ENCODE measurements at regions not wholly inside any gene's neighbourhood (a gene's known extent, or its start where the extent isn't known, plus 50 kb on each side); places are given as distances from the start of the nearest gene placed in this dataset.

DNA sequence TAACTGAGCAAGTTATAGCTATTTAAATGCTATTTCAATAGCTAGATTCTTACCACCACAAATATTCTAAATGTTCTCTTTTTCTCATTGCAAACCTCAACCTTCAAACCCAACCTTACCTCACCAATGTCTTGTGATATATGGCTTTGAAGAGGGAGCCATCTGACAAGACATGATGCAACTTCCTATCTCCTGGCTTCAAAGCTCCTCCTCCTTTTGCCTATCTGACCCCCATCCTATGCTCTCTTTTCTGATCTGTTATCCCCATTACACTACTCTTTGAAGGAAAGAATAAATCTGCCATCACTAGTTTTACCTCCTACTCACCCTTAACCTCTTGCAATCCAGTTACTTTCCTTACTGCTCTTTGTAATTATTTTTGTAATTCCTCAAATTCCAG is 235.6 kb upstream of the ZSWIM2 start:
- Histone ChIP-seq H3K36me3 (replicated peaks; ENCODE audit: control insufficient read depth, insufficient read depth, low read length) (no peaks in the 10 kb centered on the region), H3K4me3 (ENCODE audit: insufficient read depth, low read depth, low read length) (no peak overlapping the region), H3K27me3 (ENCODE audit: control insufficient read depth, insufficient read depth, low read length) (no peaks in the 10 kb centered on the region)
- no peak for DNase-seq

DNA sequence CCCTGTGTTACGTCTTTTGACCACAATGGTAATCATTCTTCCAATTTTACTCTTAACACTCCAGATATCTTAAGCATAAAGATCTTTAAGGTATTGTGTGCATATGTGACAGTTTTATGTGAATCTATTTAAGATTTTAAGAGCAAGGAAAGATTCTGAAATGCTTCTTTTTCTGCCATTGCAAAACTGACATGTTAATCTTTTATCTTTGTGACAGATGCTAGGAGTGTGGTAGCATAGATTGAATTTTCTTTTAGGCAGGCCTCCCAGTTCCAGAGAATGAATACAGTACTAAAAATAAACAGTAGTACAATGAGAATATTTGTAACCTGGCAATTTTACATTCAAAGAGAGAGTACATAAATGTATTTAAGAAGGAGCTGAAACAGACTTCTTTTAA is 232.5 kb upstream of the ZSWIM2 start:
- Histone ChIP-seq H3K27me3 (ENCODE audit: control insufficient read depth, insufficient read depth, low read length) (no peaks in the 10 kb centered on the region), H3K36me3 (replicated peaks; ENCODE audit: control insufficient read depth, insufficient read depth, low read length) (no peaks in the 10 kb centered on the region), H3K4me3 (ENCODE audit: insufficient read depth, low read depth, low read length) (no peak overlapping the region)
- no peak for DNase-seq

- no peaks in the 10 kb centered on the region for H3K36me3 ChIP-seq (replicated peaks; ENCODE audit: control insufficient read depth, insufficient read depth, low read length)
- H3K27me3 ChIP-seq (ENCODE audit: control insufficient read depth, insufficient read depth, low read length), result no peaks in the 10 kb centered on the region
- H3K4me3 ChIP-seq (ENCODE audit: insufficient read depth, low read depth, low read length), result no peak overlapping the region
- no peak for DNase-seq
Measured at GRCh38 chr2:187079901-187080300, 230.9 kb upstream of the ZSWIM2 start.

GRCh38 chr2:187078297-187078696 is 229.3 kb upstream of the ZSWIM2 start:
- no peaks in the 10 kb centered on the region for H3K36me3 ChIP-seq (replicated peaks; ENCODE audit: control insufficient read depth, insufficient read depth, low read length)
- H3K4me3 ChIP-seq (ENCODE audit: insufficient read depth, low read depth, low read length), result no peak overlapping the region
- H3K27me3 ChIP-seq (ENCODE audit: control insufficient read depth, insufficient read depth, low read length), result no peaks in the 10 kb centered on the region
- DNase-seq, result no peak

- H3K27me3 ChIP-seq (ENCODE audit: control insufficient read depth, insufficient read depth, low read length), result no peaks in the 10 kb centered on the region
- no peak for DNase-seq
- no peaks in the 10 kb centered on the region for H3K36me3 ChIP-seq (replicated peaks; ENCODE audit: control insufficient read depth, insufficient read depth, low read length)
- H3K4me3 ChIP-seq (ENCODE audit: insufficient read depth, low read depth, low read length), result no peak overlapping the region
Measured at GRCh38 chr2:187075671-187076070, 226.7 kb upstream of the ZSWIM2 start.

DNA sequence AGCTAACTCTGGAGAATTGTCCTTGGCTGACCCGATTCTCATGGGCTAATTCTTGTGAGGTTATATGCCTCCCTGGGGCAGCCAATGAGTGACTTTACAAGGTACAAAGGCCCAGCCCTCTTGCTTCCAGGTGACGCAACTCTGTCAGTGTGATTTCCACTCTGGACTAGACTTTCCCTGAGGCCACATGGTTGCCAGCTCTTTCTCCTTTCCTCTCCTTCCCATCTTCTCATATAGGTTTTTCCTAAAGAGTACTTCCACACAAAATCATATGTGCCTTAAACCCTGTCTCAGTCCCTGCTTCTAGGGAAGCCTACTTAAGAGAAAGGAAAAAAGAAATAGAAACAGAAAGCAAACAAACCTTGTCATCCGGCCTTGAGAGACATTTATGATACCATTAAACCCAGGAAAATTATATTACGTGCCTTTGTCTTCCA is 226.2 kb upstream of the ZSWIM2 start:
- DNase-seq, result no peak
- H3K27me3 ChIP-seq (ENCODE audit: control insufficient read depth, insufficient read depth, low read length), result no peaks in the 10 kb centered on the region
- H3K4me3 ChIP-seq (ENCODE audit: insufficient read depth, low read depth, low read length), result no peak overlapping the region
- no peaks in the 10 kb centered on the region for H3K36me3 ChIP-seq (replicated peaks; ENCODE audit: control insufficient read depth, insufficient read depth, low read length)

- Histone ChIP-seq H3K4me3 (ENCODE audit: insufficient read depth, low read depth, low read length) (no peak overlapping the region), H3K27me3 (ENCODE audit: control insufficient read depth, insufficient read depth, low read length) (no peaks in the 10 kb centered on the region), H3K36me3 (replicated peaks; ENCODE audit: control insufficient read depth, insufficient read depth, low read length) (no peaks in the 10 kb centered on the region)
- DNase-seq, result no peak
Measured at GRCh38 chr2:187058198-187058597, 209.2 kb upstream of the ZSWIM2 start.

- no peak for DNase-seq
- Histone ChIP-seq H3K4me3 (ENCODE audit: insufficient read depth, low read depth, low read length) (no peak overlapping the region), H3K27me3 (ENCODE audit: control insufficient read depth, insufficient read depth, low read length) (no peaks in the 10 kb centered on the region), H3K36me3 (replicated peaks; ENCODE audit: control insufficient read depth, insufficient read depth, low read length) (no peaks in the 10 kb centered on the region)
Measured at GRCh38 chr2:187057466-187057865, 208.5 kb upstream of the ZSWIM2 start.

GRCh38 chr2:187056416-187057334 is 207.7 kb upstream of the ZSWIM2 start:
- no peaks in the 10 kb centered on the region for H3K36me3 ChIP-seq (replicated peaks; ENCODE audit: control insufficient read depth, insufficient read depth, low read length)
- no peak for DNase-seq
- no peak overlapping the region for H3K4me3 ChIP-seq (ENCODE audit: insufficient read depth, low read depth, low read length)
- no peaks in the 10 kb centered on the region for H3K27me3 ChIP-seq (ENCODE audit: control insufficient read depth, insufficient read depth, low read length)

- DNase-seq, result no peak
- H3K4me3 ChIP-seq (ENCODE audit: insufficient read depth, low read depth, low read length), result no peak overlapping the region
- H3K36me3 ChIP-seq (replicated peaks; ENCODE audit: control insufficient read depth, insufficient read depth, low read length), result no peaks in the 10 kb centered on the region
- no peaks in the 10 kb centered on the region for H3K27me3 ChIP-seq (ENCODE audit: control insufficient read depth, insufficient read depth, low read length)
Measured at GRCh38 chr2:187055463-187055862, 206.5 kb upstream of the ZSWIM2 start.

DNA sequence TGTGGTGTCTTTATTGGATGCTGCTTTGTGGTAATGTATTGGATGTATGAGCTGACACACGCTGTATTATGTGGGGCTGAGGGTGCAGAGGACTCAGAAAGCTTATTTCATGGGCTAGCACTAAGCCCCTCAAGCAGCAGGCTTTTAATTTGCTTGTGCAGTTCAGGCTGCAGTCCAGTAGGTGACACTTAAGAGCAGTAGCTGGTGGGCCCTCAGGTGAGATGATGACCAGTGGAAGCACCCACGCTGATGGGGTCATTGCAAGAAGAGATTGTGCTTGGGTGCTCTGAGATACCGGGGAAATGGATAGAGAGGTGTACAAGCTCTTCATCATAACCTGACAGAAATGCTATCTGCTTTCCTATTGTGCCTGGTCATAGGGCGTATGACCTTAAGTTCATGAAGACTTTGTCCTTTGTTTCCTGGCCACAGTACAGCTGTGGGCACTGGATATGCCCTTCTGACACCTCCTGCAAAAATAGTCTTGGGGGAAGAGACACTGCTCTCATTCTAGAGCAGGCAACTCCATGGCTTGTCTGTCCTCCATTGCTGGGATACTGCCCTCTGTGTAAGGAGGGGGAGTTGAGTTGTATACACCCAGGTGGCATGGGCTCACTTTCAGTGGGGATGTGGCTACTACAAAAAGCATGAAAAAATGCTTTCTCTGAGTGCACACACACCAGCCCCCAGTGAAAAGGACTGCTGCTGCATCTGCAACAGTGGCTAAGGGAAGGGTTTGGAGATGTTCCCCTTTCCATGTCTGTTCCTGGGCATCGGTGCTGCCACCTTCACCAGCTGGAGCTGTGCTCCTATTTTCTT is 205.7 kb upstream of the ZSWIM2 start:
- Histone ChIP-seq H3K4me3 (ENCODE audit: insufficient read depth, low read depth, low read length) (no peak overlapping the region), H3K27me3 (ENCODE audit: control insufficient read depth, insufficient read depth, low read length) (no peaks in the 10 kb centered on the region), H3K36me3 (replicated peaks; ENCODE audit: control insufficient read depth, insufficient read depth, low read length) (no peaks in the 10 kb centered on the region)
- DNase-seq, result peak; percentile 10

DNA sequence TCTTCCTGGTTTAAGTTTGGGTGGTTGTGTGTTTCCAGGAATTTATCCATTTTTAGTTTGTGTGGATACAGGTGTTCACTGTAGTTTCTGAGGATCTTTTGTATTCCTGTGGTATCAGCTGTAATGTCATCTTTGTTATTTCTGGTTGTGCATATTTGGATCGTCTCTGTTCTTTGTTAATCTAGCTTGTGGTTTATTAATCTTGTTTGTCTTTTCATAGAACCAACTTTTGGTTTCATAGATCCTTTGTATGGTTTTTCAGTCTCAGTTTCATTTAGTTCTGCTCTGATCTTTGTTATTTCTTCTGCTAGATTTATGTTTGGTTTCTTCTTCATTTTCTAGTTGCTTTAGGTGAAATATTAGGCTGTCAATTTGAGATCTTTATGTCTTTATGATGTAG is 202.4 kb upstream of the ZSWIM2 start:
- no peaks in the 10 kb centered on the region for H3K27me3 ChIP-seq (ENCODE audit: control insufficient read depth, insufficient read depth, low read length)
- H3K36me3 ChIP-seq (replicated peaks; ENCODE audit: control insufficient read depth, insufficient read depth, low read length), result no peaks in the 10 kb centered on the region
- no peak overlapping the region for H3K4me3 ChIP-seq (ENCODE audit: insufficient read depth, low read depth, low read length)
- no peak for DNase-seq

DNA sequence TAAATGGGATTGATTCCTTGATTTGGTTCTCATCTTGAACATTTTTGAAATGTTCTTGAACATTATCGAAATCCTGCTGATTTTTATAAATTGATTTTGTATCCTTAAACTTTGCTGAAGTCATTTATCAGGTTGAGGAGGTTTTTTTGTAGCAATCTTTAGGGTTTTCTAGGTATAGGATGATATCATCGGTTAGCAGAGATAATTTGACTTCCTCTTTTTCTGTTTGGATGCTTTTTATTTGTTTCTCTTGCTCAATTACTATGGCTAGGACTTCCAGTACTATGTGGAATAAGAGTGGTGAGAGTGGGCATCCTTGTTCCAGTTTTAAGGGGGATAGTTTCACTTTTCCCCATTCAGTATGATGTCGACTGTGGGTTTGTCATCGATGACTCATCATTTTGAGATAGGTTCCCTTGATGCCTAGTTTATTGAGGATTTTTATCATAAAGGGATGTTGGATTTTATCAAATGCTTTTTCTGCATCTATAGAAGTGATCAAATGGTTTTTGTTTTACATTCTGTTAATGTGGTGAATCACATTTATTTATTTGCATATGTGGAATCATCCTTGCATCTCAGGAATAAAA is 201.5 kb upstream of the ZSWIM2 start:
- no peak for DNase-seq
- no peaks in the 10 kb centered on the region for H3K36me3 ChIP-seq (replicated peaks; ENCODE audit: control insufficient read depth, insufficient read depth, low read length)
- H3K27me3 ChIP-seq (ENCODE audit: control insufficient read depth, insufficient read depth, low read length), result no peaks in the 10 kb centered on the region
- no peak overlapping the region for H3K4me3 ChIP-seq (ENCODE audit: insufficient read depth, low read depth, low read length)

DNA sequence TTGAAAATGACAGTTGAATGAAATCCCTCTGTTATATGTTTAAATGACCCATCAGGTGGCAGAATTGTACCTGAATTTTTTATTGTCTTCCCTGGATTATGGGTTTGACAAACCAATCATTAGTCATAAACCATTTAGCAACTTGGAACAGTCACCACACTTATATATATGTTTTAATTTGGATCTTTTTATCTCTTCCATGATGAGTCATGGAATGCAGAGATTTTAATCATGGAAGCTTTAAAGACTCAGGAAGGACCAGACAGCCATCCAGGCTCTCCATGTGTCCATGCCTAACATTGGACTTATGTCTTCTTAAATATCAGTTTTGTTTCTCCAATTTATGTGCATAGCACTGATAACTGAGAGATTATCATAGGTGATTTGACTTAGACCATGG is 188.3 kb upstream of the ZSWIM2 start:
- H3K4me3 ChIP-seq (ENCODE audit: insufficient read depth, low read depth, low read length), result no peak overlapping the region
- no peaks in the 10 kb centered on the region for H3K36me3 ChIP-seq (replicated peaks; ENCODE audit: control insufficient read depth, insufficient read depth, low read length)
- DNase-seq, result no peak
- H3K27me3 ChIP-seq (ENCODE audit: control insufficient read depth, insufficient read depth, low read length), result no peaks in the 10 kb centered on the region

GRCh38 chr2:187034434-187034833 is 185.5 kb upstream of the ZSWIM2 start:
- H3K36me3 ChIP-seq (replicated peaks; ENCODE audit: control insufficient read depth, insufficient read depth, low read length), result no peaks in the 10 kb centered on the region
- DNase-seq, result no peak
- H3K27me3 ChIP-seq (ENCODE audit: control insufficient read depth, insufficient read depth, low read length), result no peaks in the 10 kb centered on the region
- H3K4me3 ChIP-seq (ENCODE audit: insufficient read depth, low read depth, low read length), result no peak overlapping the region
